T47D (cell line): ENCODE measurements at regions not wholly inside any gene's neighbourhood (a gene's known extent, or its start where the extent isn't known, plus 50 kb on each side); places are given as distances from the start of the nearest gene placed in this dataset.

ENCODE experiments used
- DNase-seq, 2 experiments: peaks; one replicate each; pipeline versions ENCODE4 v3.0.0 to v3.0.0-alpha.2; 2011 to 2012; ENCODE audit warnings: low read depth in 1 of 2, low spot score in 1 of 2
- JUND ChIP-seq: IDR thresholded peaks from 2 replicates; pipeline ENCODE4 v1.6.1; 2012; ENCODE audit warnings: low read depth
- in situ Hi-C: cut with HindIII; loops from 2 replicates; pipeline ENCODE4 v1.10.0; 2016; ENCODE audit warnings: low sequenced_read_pairs, low pct_unique_long_range_greater_than_20kb

GRCh38 chr4:60033826-60034225, 1166.3 kb upstream of the ADGRL3 start:
- TF ChIP-seq JUND, result no peak
- in situ Hi-C loops, result no loop called here

GRCh38 chr4:60034361-60034760, 1165.8 kb upstream of the ADGRL3 start:
- no peak for TF ChIP-seq JUND
- in situ Hi-C loops, result no loop called here
- no peak for DNase-seq

More at GRCh38 chr4:60033826-60034225, 1166.3 kb upstream of the ADGRL3 start:
- no peak for DNase-seq

GRCh38 chr4:60039908-60040307, 1160.2 kb upstream of the ADGRL3 start:
- in situ Hi-C loops, result no loop called here
- no peak for DNase-seq
- no peak for TF ChIP-seq JUND

GRCh38 chr4:60042231-60042652, 1157.9 kb upstream of the ADGRL3 start:
- TF ChIP-seq JUND, result no peak
- DNase-seq, result no peak
- in situ Hi-C loops, result no loop called here

GRCh38 chr4:60042941-60043340, 1157.2 kb upstream of the ADGRL3 start:
- no peak for DNase-seq
- TF ChIP-seq JUND, result no peak
- in situ Hi-C loops, result no loop called here

GRCh38 chr4:60078984-60079383, 1121.1 kb upstream of the ADGRL3 start:
- no peak for DNase-seq
- TF ChIP-seq JUND, result no peak
- in situ Hi-C loops, result no loop called here

GRCh38 chr4:60081839-60082238, 1118.3 kb upstream of the ADGRL3 start:
- in situ Hi-C loops, result no loop called here
- no peak for DNase-seq
- no peak for TF ChIP-seq JUND

GRCh38 chr4:60088807-60089486, 1111.2 kb upstream of the ADGRL3 start:
- no peak for DNase-seq
- in situ Hi-C loops, result no loop called here

GRCh38 chr4:60089546-60090273, 1110.4 kb upstream of the ADGRL3 start:
- no peak for TF ChIP-seq JUND
- DNase-seq, result no peak
- in situ Hi-C loops, result no loop called here

More at GRCh38 chr4:60088807-60089486, 1111.2 kb upstream of the ADGRL3 start:
- no peak for TF ChIP-seq JUND

- in situ Hi-C loops, result no loop called here
- no peak for TF ChIP-seq JUND
- DNase-seq, result no peak
Observed at GRCh38 chr4:60096676-60097075, 1103.5 kb upstream of the ADGRL3 start.

GRCh38 chr4:60116592-60116991, 1083.5 kb upstream of the ADGRL3 start:
- in situ Hi-C loops, result no loop called here

GRCh38 chr4:60117726-60118323, 1082.3 kb upstream of the ADGRL3 start:
- in situ Hi-C loops, result no loop called here
- TF ChIP-seq JUND, result no peak
- DNase-seq, result no peak

More at GRCh38 chr4:60116592-60116991, 1083.5 kb upstream of the ADGRL3 start:
- no peak for DNase-seq
- no peak for TF ChIP-seq JUND

GRCh38 chr4:60122820-60123219, 1077.3 kb upstream of the ADGRL3 start:
- no peak for DNase-seq
- in situ Hi-C loops, result no loop called here
- no peak for TF ChIP-seq JUND
